ENCODE measurements at regions not wholly inside any gene's neighbourhood (a gene's known extent, or its start where the extent isn't known, plus 50 kb on each side); places are given as distances from the start of the nearest gene placed in this dataset.

- Mint-ChIP-seq H3K4me3 (no peak overlapping the region), H3K36me3 (no peaks in the 10 kb centered on the region), H3K27me3 (no peaks in the 10 kb centered on the region), H3K4me1 (no peaks in the 10 kb centered on the region), H3K9me3 (no peaks in the 10 kb centered on the region), H3K27ac (no peak overlapping the region)
- no peak for ATAC-seq (ENCODE audit: low read depth)
- POLR2A ChIA-PET: no interaction called here
- DNase-seq: no peak
Measured at GRCh38 chr11:15783619-15784018, 572.7 kb downstream of the SOX6 start.

- Mint-ChIP-seq H3K9me3 (peaks cover 5% of the 10 kb centered on the region), H3K27ac (no peak overlapping the region), H3K4me3 (no peak overlapping the region), H3K27me3 (no peaks in the 10 kb centered on the region), H3K36me3 (no peaks in the 10 kb centered on the region), H3K4me1 (no peaks in the 10 kb centered on the region)
- POLR2A ChIA-PET: no interaction called here
- ATAC-seq (ENCODE audit: low read depth) (no peak), DNase-seq (no peak)
Measured at GRCh38 chr11:15793043-15793996, 563.0 kb downstream of the SOX6 start.

GRCh38 chr11:15794361-15795150, 561.8 kb downstream of the SOX6 start:
- H3K27me3 Mint-ChIP-seq: no peaks in the 10 kb centered on the region
- no peak overlapping the region for H3K27ac Mint-ChIP-seq
- no peaks in the 10 kb centered on the region for H3K4me1 Mint-ChIP-seq
- peaks cover 5% of the 10 kb centered on the region for H3K9me3 Mint-ChIP-seq
- no peak for DNase-seq
- POLR2A ChIA-PET: no interaction called here
- H3K4me3 Mint-ChIP-seq: no peak overlapping the region
- H3K36me3 Mint-ChIP-seq: no peaks in the 10 kb centered on the region
- no peak for ATAC-seq (ENCODE audit: low read depth)

- H3K27me3 Mint-ChIP-seq: peaks cover 1% of the 10 kb centered on the region
- POLR2A ChIA-PET: no interaction called here
- H3K4me1 Mint-ChIP-seq: no peaks in the 10 kb centered on the region
- peaks cover 5% of the 10 kb centered on the region for H3K9me3 Mint-ChIP-seq
- H3K36me3 Mint-ChIP-seq: no peaks in the 10 kb centered on the region
- DNase-seq (no peak), ATAC-seq (ENCODE audit: low read depth) (no peak)
- no peak overlapping the region for H3K27ac Mint-ChIP-seq
- no peak overlapping the region for H3K4me3 Mint-ChIP-seq
Measured at GRCh38 chr11:15795378-15795777, 561.0 kb downstream of the SOX6 start.

- H3K4me1 Mint-ChIP-seq: no peaks in the 10 kb centered on the region
- no peak overlapping the region for H3K4me3 Mint-ChIP-seq
- ATAC-seq (ENCODE audit: low read depth) (no peak), DNase-seq (no peak)
- H3K36me3 Mint-ChIP-seq: no peaks in the 10 kb centered on the region
- POLR2A ChIA-PET: no interaction called here
- no peaks in the 10 kb centered on the region for H3K9me3 Mint-ChIP-seq
- no peak overlapping the region for H3K27ac Mint-ChIP-seq
- H3K27me3 Mint-ChIP-seq: peaks cover 1% of the 10 kb centered on the region
Measured at GRCh38 chr11:15800111-15800800, 556.1 kb downstream of the SOX6 start.

- ATAC-seq (ENCODE audit: low read depth): no peak
- Mint-ChIP-seq H3K27me3 (peaks cover 1% of the 10 kb centered on the region), H3K27ac (no peak overlapping the region), H3K4me1 (no peaks in the 10 kb centered on the region), H3K36me3 (no peaks in the 10 kb centered on the region), H3K4me3 (no peak overlapping the region), H3K9me3 (no peaks in the 10 kb centered on the region)
- no peak for DNase-seq
- POLR2A ChIA-PET: no interaction called here
Measured at GRCh38 chr11:15801126-15801525, 555.2 kb downstream of the SOX6 start.

GRCh38 chr11:15801616-15802015, 554.7 kb downstream of the SOX6 start:
- DNase-seq (no peak), ATAC-seq (ENCODE audit: low read depth) (no peak)
- no peaks in the 10 kb centered on the region for H3K9me3 Mint-ChIP-seq
- H3K4me1 Mint-ChIP-seq: no peaks in the 10 kb centered on the region
- no peak overlapping the region for H3K27ac Mint-ChIP-seq
- POLR2A ChIA-PET: no interaction called here
- H3K27me3 Mint-ChIP-seq: peaks cover 1% of the 10 kb centered on the region
- no peaks in the 10 kb centered on the region for H3K36me3 Mint-ChIP-seq
- no peak overlapping the region for H3K4me3 Mint-ChIP-seq

- Mint-ChIP-seq H3K9me3 (no peaks in the 10 kb centered on the region), H3K4me1 (no peaks in the 10 kb centered on the region), H3K27me3 (no peaks in the 10 kb centered on the region), H3K27ac (no peak overlapping the region), H3K36me3 (no peaks in the 10 kb centered on the region), H3K4me3 (no peak overlapping the region)
- no peak for DNase-seq
- POLR2A ChIA-PET: no interaction called here
- no peak for ATAC-seq (ENCODE audit: low read depth)
Measured at GRCh38 chr11:15805726-15806125, 550.6 kb downstream of the SOX6 start.

GRCh38 chr11:15806217-15806616, 550.1 kb downstream of the SOX6 start:
- no peak for ATAC-seq (ENCODE audit: low read depth)
- H3K4me1 Mint-ChIP-seq: no peaks in the 10 kb centered on the region
- H3K36me3 Mint-ChIP-seq: no peaks in the 10 kb centered on the region

GRCh38 chr11:15807827-15808226, 548.5 kb downstream of the SOX6 start:
- Mint-ChIP-seq H3K36me3 (no peaks in the 10 kb centered on the region), H3K4me1 (no peaks in the 10 kb centered on the region), H3K27ac (no peak overlapping the region), H3K4me3 (no peak overlapping the region), H3K27me3 (no peaks in the 10 kb centered on the region), H3K9me3 (no peaks in the 10 kb centered on the region)
- no peak for ATAC-seq (ENCODE audit: low read depth)
- POLR2A ChIA-PET: no interaction called here
- DNase-seq: no peak

More at GRCh38 chr11:15806217-15806616, 550.1 kb downstream of the SOX6 start:
- Mint-ChIP-seq H3K27me3 (no peaks in the 10 kb centered on the region), H3K9me3 (no peaks in the 10 kb centered on the region), H3K4me3 (no peak overlapping the region), H3K27ac (no peak overlapping the region)
- POLR2A ChIA-PET: no interaction called here
- DNase-seq: no peak

- POLR2A ChIA-PET: no interaction called here
- DNase-seq: no peak
- no peaks in the 10 kb centered on the region for H3K27me3 Mint-ChIP-seq
- H3K9me3 Mint-ChIP-seq: no peaks in the 10 kb centered on the region
- H3K27ac Mint-ChIP-seq: no peak overlapping the region
- no peaks in the 10 kb centered on the region for H3K36me3 Mint-ChIP-seq
- no peak overlapping the region for H3K4me3 Mint-ChIP-seq
- ATAC-seq (ENCODE audit: low read depth): no peak
- no peaks in the 10 kb centered on the region for H3K4me1 Mint-ChIP-seq
Measured at GRCh38 chr11:15810082-15810481, 546.3 kb downstream of the SOX6 start.

GRCh38 chr11:15810525-15810924, 545.8 kb downstream of the SOX6 start:
- Mint-ChIP-seq H3K27ac (no peak overlapping the region), H3K4me3 (no peak overlapping the region), H3K27me3 (no peaks in the 10 kb centered on the region), H3K9me3 (no peaks in the 10 kb centered on the region), H3K4me1 (no peaks in the 10 kb centered on the region), H3K36me3 (no peaks in the 10 kb centered on the region)
- ATAC-seq (ENCODE audit: low read depth) (no peak), DNase-seq (no peak)
- POLR2A ChIA-PET: no interaction called here

- Mint-ChIP-seq H3K36me3 (no peaks in the 10 kb centered on the region), H3K4me1 (no peaks in the 10 kb centered on the region), H3K4me3 (no peak overlapping the region), H3K9me3 (no peaks in the 10 kb centered on the region), H3K27ac (no peak overlapping the region), H3K27me3 (no peaks in the 10 kb centered on the region)
- POLR2A ChIA-PET: no interaction called here
- DNase-seq: no peak
- no peak for ATAC-seq (ENCODE audit: low read depth)
Measured at GRCh38 chr11:15815246-15816195, 540.8 kb downstream of the SOX6 start.

Measured in activated naive CD8-positive, alpha-beta T cell treated with anti-CD3 and anti-CD28 coated beads, Interleukin-2, amount 10 ng/mL, durations not matched to agents 7 days and 5 days (primary cell).